ENCODE measurements at regions not wholly inside any gene's neighbourhood (a gene's known extent, or its start where the extent isn't known, plus 50 kb on each side); places are given as distances from the start of the nearest gene placed in this dataset.

GRCh38 chr3:59680919-59681318 is 631.1 kb upstream of the CFAP20DC start:
- TF ChIP-seq CTCF (IDR thresholded peaks at IDR 0.05), result no peak
- TF ChIP-seq POLR2A (IDR thresholded peaks at IDR 0.05), result no peak
